Gastrocnemius medialis (tissue), 4 donors: ENCODE measurements at regions not wholly inside any gene's neighbourhood (a gene's known extent, or its start where the extent isn't known, plus 50 kb on each side); places are given as distances from the start of the nearest gene placed in this dataset.

Experiments used
- ATAC-seq, 2 donors: fragments of 150-250 bp; one replicate each; pipeline ENCODE4 v1.9.1; 2016
- DNase-seq, 2 donors: peaks; one replicate each; pipeline ENCODE4 v3.0.0-alpha.2; 2019
- H3K27ac ChIP-seq, 4 donors: fragments of 200-600 bp; sonication (generic); 1 replicate in 1 of 4; 2 replicates in 3 of 4; pipeline ENCODE4 v1.5.1; 2016 to 2018; ENCODE audit warnings: mild to moderate bottlenecking in 2 of 4, moderate library complexity in 1 of 4
- H3K27me3 ChIP-seq, 3 donors: fragments of 200-600 bp; sonication (generic) in 2 of 3; 1 replicate in 1 of 3; 2 replicates in 2 of 3; pipeline versions ENCODE4 v1.5.1 to v1.6.0; 2016 to 2019; ENCODE audit warnings: mild to moderate bottlenecking in 1 of 3, moderate library complexity in 1 of 3
- H3K36me3 ChIP-seq, 2 donors: fragments of 200-600 bp; sonication (generic) in 1 of 2; one replicate each; pipeline ENCODE4 v1.5.1; 2017 to 2018
- H3K4me1 ChIP-seq, 2 donors: fragments of 200-600 bp; sonication (generic) in 1 of 2; one replicate each; pipeline ENCODE4 v1.5.1; 2016 to 2017; ENCODE audit warnings: mild to moderate bottlenecking in 2 of 2
- H3K4me3 ChIP-seq, 4 donors: fragments of 200-600 bp; sonication (generic) in 3 of 4; 1 replicate in 1 of 4; 2 replicates in 3 of 4; pipeline ENCODE4 v1.5.1; 2016 to 2019; ENCODE audit warnings: mild to moderate bottlenecking in 2 of 4
- H3K9me3 ChIP-seq, 3 donors: fragments of 200-600 bp; sonication (generic) in 2 of 3; 1 replicate in 1 of 3; 2 replicates in 2 of 3; pipeline ENCODE4 v1.5.1; 2016 to 2019
- CTCF ChIP-seq, 5 experiments: fragments of 450-650 bp in 3 of 5; fragments of 200-600 bp in 2 of 5; sonication (generic) in 2 of 5; IDR thresholded peaks in 4 of 5; conservative IDR thresholded peaks in 1 of 5; 1 replicate in 4 of 5; 2 replicates in 1 of 5; pipeline ENCODE4 v1.5.1; 2016 to 2019; ENCODE audit warnings: antibody characterized with exemption in 5 of 5, mild to moderate bottlenecking in 3 of 5, moderate library complexity in 3 of 5
- POLR2A ChIP-seq, 2 donors: fragments of 450-650 bp; IDR thresholded peaks; one replicate each; pipeline ENCODE4 v1.6.1; 2017; ENCODE audit warnings: antibody characterized with exemption in 2 of 2, mild to moderate bottlenecking in 2 of 2, moderate library complexity in 2 of 2
- in situ Hi-C, 4 donors: fragments of 200-750 bp; cut with MboI; loops; one replicate each; pipeline versions ENCODE4 v1.15.0 to v1.8.0; 2017; ENCODE audit warnings: low sequenced_read_pairs in 4 of 4
- intact Hi-C: fragments of 100-400 bp; cut with DNase I; formaldehyde crosslinking; loops from one replicate; pipeline ENCODE4 v1.15.1; 2023; ENCODE audit warnings: low total_unique reads

DNA sequence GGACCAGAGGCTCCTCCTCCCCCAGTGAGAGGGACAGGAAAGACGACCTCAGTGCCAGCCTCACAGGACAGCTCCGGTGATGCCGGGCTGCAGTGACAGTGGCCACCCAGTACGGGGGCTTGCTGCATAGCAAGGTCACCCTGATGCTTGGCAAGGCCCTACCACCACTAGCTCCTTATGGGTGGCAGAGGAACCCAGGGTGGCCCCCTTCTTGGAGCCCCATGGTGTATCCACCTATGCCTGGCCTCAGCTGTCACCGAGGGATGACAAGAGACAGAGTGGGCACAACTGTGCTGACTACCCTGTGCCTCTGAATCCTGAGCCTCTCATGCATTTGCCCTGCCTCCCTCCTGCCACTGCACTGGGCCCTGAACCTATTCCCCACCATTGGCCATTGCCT lies 809.2 kb downstream of the TBC1D22A start:
- H3K4me3 ChIP-seq, result no peak overlapping the region
- intact Hi-C loops (no loop called here), in situ Hi-C loops (no loop called here)
- DNase-seq (no peak), ATAC-seq (no peak)
- no peaks in the 10 kb centered on the region for H3K4me1 ChIP-seq
- no peak overlapping the region for H3K27ac ChIP-seq
- no peaks in the 10 kb centered on the region for H3K9me3 ChIP-seq
- TF ChIP-seq CTCF (IDR thresholded peaks at IDR 0.05 in 4 of 5, conservative IDR thresholded peaks at IDR 0.05 in 1 of 5), result no peak
- no peak for TF ChIP-seq POLR2A (IDR thresholded peaks at IDR 0.05)
- H3K27me3 ChIP-seq, result peaks cover 0 to 4% (median 0%) of the 10 kb centered on the region in 3 donors
- H3K36me3 ChIP-seq, result no peaks in the 10 kb centered on the region

DNA sequence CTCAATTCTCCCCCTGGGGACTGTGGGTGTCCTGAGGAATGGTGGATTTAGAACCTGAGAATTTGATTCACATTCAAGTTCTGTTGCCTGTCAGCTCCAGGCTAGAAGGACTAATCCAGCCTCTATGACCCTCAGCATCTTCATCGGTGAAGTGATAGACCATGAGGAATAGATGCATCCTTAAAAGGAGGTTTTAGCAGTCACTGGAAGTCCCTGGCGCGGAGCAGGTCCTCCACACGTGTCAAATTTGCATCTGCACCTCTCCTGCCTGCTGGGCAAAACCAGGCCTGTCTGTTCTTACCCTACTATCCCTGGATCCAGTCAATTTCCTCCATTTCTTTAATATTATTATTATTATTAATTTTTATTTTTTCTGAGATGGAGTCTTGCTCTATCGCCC lies 808.4 kb downstream of the TBC1D22A start:
- in situ Hi-C loops, result no loop called here
- H3K27ac ChIP-seq, result no peak overlapping the region
- intact Hi-C loops, result no loop called here
- ATAC-seq, result no peak
- no peaks in the 10 kb centered on the region for H3K4me1 ChIP-seq
- no peaks in the 10 kb centered on the region for H3K36me3 ChIP-seq
- H3K4me3 ChIP-seq, result no peak overlapping the region
- no peak for DNase-seq
- H3K27me3 ChIP-seq, result peaks cover 0 to 4% (median 0%) of the 10 kb centered on the region in 3 donors
- H3K9me3 ChIP-seq, result no peaks in the 10 kb centered on the region
- TF ChIP-seq POLR2A (IDR thresholded peaks at IDR 0.05), result no peak
- no peak for TF ChIP-seq CTCF (IDR thresholded peaks at IDR 0.05 in 4 of 5, conservative IDR thresholded peaks at IDR 0.05 in 1 of 5)

DNA sequence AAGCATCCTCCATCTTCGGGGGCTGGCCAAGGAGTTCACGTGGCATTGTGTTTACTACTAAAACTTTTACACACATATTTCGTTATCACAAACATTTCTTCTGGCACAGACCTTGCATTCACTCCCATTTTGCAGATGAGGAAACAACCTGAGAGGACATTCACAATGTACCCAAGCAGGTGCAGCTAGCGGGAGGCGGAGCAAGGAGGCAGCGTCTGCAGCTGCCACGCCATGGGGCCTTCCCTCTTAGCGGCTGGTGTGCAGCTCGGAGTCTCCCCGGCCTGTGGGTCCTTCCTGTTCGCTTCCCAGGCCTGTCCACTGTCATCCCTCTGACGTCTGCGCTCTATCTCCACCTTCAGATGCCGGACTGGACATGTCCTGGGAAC lies 807.8 kb downstream of the TBC1D22A start:
- Histone ChIP-seq H3K27me3 (peaks cover 0 to 7% (median 0%) of the 10 kb centered on the region in 3 donors), H3K4me3 (no peak overlapping the region), H3K9me3 (no peaks in the 10 kb centered on the region), H3K4me1 (no peaks in the 10 kb centered on the region), H3K36me3 (no peaks in the 10 kb centered on the region), H3K27ac (no peak overlapping the region)
- in situ Hi-C loops (no loop called here), intact Hi-C loops (no loop called here)
- no peak for ATAC-seq
- no peak for DNase-seq
- TF ChIP-seq POLR2A (IDR thresholded peaks at IDR 0.05), result no peak
- TF ChIP-seq CTCF (IDR thresholded peaks at IDR 0.05 in 4 of 5, conservative IDR thresholded peaks at IDR 0.05 in 1 of 5), result no peak

DNA sequence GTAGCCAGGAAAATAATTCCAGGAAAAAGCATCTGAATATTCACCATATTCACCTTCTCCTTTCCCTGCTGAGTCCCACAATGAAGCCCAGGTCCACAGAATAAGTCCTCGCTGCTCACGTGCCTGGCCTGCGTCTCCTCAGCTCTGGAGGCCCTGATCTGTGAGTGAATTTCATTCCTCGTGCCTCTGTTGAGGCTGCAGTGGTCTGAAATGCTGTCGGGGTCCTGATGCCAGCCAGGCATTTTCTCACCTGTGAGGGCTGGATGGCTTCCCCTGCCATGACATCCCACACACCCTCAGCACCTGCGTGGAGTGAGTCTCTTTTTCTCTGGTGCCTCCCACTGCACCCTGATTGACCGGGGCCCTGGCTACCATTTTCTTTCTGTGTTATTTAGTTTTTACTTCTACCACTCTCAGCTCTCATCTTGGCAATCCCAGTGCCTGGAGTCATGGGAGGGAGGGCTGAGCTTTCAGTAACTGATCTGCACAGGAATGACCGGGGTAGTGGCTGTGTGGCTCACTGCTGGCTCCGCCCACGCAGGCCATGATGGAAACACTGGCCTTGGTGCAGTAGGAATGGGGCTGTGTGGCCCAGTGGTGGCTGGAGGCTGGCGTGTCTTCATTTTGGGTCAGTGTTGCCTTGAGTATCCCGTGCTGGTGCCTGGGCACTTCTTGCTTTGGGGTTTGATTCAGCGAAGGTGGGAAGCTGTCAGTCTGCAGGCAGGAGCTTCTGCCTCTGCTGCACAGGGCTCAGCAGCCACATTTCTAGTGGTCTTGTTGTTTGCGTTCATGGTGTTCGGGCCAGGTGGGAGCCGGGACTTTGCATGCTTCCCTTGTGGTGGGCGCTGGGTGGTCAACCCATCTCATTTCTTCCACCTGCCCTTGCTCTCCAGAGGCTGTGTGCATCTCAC lies 807.2 kb downstream of the TBC1D22A start:
- no peak overlapping the region for H3K4me3 ChIP-seq

More for the DNA sequence above, 807.2 kb downstream of the TBC1D22A start:
- no peak overlapping the region for H3K27ac ChIP-seq
- intact Hi-C loops, result no loop called here
- no peak for ATAC-seq
- H3K9me3 ChIP-seq, result no peaks in the 10 kb centered on the region
- no peaks in the 10 kb centered on the region for H3K4me1 ChIP-seq
- H3K27me3 ChIP-seq, result peaks cover 0 to 7% (median 0%) of the 10 kb centered on the region in 3 donors
- no peak for TF ChIP-seq CTCF (IDR thresholded peaks at IDR 0.05 in 4 of 5, conservative IDR thresholded peaks at IDR 0.05 in 1 of 5)
- TF ChIP-seq POLR2A (IDR thresholded peaks at IDR 0.05), result no peak
- H3K36me3 ChIP-seq, result no peaks in the 10 kb centered on the region
- in situ Hi-C loops, result no loop called here
- DNase-seq, result no peak
